Temporal lobe (tissue), 1 donor: ENCODE measurements at regions not wholly inside any gene's neighbourhood (a gene's known extent, or its start where the extent isn't known, plus 50 kb on each side); places are given as distances from the start of the nearest gene placed in this dataset. TPM values are rescaled to one million over a fixed set of nuclear protein-coding genes. Genes with fewer than 3 reads are reported as not detected.

Source experiments
- small RNA-seq: library from RNA; depleted of rRNA; stranded (forward); fragments of <200 nt; gene quantifications from one replicate; pipeline ENCODE3, GENCODE V24; 2014; ENCODE audit warnings: low replicate concordance

Small RNA genes lying in the stretch of these regions (small RNA-seq; reads per million reads assigned to genes)
- not detected for gene AP003733.2
